HL-60 (cell line): ENCODE measurements at regions not wholly inside any gene's neighbourhood (a gene's known extent, or its start where the extent isn't known, plus 50 kb on each side); places are given as distances from the start of the nearest gene placed in this dataset.

ENCODE experiments used
- DNase-seq, 2 experiments: peaks; one replicate each; pipeline ENCODE4 v3.0.0-alpha.2; 2010 to 2020; ENCODE audit warnings: low read depth in 1 of 2, low spot score in 1 of 2
- H3K27ac ChIP-seq: fragments of 250-450 bp; sonication (Bioruptor Pico); replicated peaks from 2 replicates; pipeline ENCODE4 v1.5.1; 2020; ENCODE audit warnings: mild to moderate bottlenecking, moderate library complexity
- H3K27me3 ChIP-seq: fragments of 250-450 bp; sonication (Bioruptor Pico); 2 replicates; pipeline ENCODE4 v1.5.1; 2021; ENCODE audit warnings: mild to moderate bottlenecking, moderate library complexity; ENCODE audit not compliant: insufficient read depth, poor library complexity, severe bottlenecking
- H3K4me3 ChIP-seq: replicated peaks from 2 replicates; pipeline ENCODE4 v1.5.1; 2011; ENCODE audit warnings: mild to moderate bottlenecking, control low read depth, low read length; ENCODE audit not compliant: insufficient read depth
- CTCF ChIP-seq: IDR thresholded peaks from one replicate; pipeline ENCODE4 v1.5.1; 2011; ENCODE audit warnings: low read length, control low read depth, inconsistent platforms; ENCODE audit not compliant: insufficient read depth
- GABPA ChIP-seq: IDR thresholded peaks from 2 replicates; pipeline ENCODE4 v1.6.1; 2012; ENCODE audit warnings: low read depth
- POLR2AphosphoS5 ChIP-seq: IDR thresholded peaks from 2 replicates; pipeline ENCODE4 v1.6.1; 2012; ENCODE audit warnings: low read depth
- SPI1 ChIP-seq: IDR thresholded peaks from 2 replicates; pipeline ENCODE4 v1.6.1; 2012; ENCODE audit warnings: low read depth, mild to moderate bottlenecking, borderline replicate concordance
- TF ChIP-seq, protein P1 (sequence below): IDR thresholded peaks from 2 replicates; pipeline ENCODE4 v1.6.1; 2012; ENCODE audit warnings: low read depth; ENCODE audit not compliant: insufficient replicate concordance

GRCh38 chr3:177551431-177551836 is 354.2 kb upstream of the TBL1XR1 start:
- Histone ChIP-seq H3K4me3 (no peak overlapping the region), H3K27ac (no peak overlapping the region), H3K27me3 (no peaks in the 10 kb centered on the region)
- DNase-seq, result no peak
- TF ChIP-seq GABPA (no peak), CTCF (no peak)
- TF ChIP-seq, protein P1, sequence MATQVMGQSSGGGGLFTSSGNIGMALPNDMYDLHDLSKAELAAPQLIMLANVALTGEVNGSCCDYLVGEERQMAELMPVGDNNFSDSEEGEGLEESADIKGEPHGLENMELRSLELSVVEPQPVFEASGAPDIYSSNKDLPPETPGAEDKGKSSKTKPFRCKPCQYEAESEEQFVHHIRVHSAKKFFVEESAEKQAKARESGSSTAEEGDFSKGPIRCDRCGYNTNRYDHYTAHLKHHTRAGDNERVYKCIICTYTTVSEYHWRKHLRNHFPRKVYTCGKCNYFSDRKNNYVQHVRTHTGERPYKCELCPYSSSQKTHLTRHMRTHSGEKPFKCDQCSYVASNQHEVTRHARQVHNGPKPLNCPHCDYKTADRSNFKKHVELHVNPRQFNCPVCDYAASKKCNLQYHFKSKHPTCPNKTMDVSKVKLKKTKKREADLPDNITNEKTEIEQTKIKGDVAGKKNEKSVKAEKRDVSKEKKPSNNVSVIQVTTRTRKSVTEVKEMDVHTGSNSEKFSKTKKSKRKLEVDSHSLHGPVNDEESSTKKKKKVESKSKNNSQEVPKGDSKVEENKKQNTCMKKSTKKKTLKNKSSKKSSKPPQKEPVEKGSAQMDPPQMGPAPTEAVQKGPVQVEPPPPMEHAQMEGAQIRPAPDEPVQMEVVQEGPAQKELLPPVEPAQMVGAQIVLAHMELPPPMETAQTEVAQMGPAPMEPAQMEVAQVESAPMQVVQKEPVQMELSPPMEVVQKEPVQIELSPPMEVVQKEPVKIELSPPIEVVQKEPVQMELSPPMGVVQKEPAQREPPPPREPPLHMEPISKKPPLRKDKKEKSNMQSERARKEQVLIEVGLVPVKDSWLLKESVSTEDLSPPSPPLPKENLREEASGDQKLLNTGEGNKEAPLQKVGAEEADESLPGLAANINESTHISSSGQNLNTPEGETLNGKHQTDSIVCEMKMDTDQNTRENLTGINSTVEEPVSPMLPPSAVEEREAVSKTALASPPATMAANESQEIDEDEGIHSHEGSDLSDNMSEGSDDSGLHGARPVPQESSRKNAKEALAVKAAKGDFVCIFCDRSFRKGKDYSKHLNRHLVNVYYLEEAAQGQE, result no peak

- TF ChIP-seq POLR2AphosphoS5, result no peak
- no peak for TF ChIP-seq GABPA
- peak; percentile 40; the same call in 1 of the 2 replicates for TF ChIP-seq SPI1
- H3K27ac ChIP-seq, result no peak overlapping the region
- no peaks in the 10 kb centered on the region for H3K27me3 ChIP-seq
- DNase-seq, result no peak
- no peak overlapping the region for H3K4me3 ChIP-seq
These were observed 354.8 kb upstream of the TBL1XR1 start for GRCh38 chr3:177552051-177552450.

GRCh38 chr3:177553012-177553411 is 355.7 kb upstream of the TBL1XR1 start:
- no peak for DNase-seq
- Histone ChIP-seq H3K27me3 (no peaks in the 10 kb centered on the region), H3K27ac (no peak overlapping the region), H3K4me3 (no peak overlapping the region)
- TF ChIP-seq CTCF (no peak), SPI1 (no peak), GABPA (no peak), POLR2AphosphoS5 (no peak)
- TF ChIP-seq, protein P1, result no peak

GRCh38 chr3:177553579-177553978 is 356.3 kb upstream of the TBL1XR1 start:
- Histone ChIP-seq H3K4me3 (no peak overlapping the region), H3K27me3 (no peaks in the 10 kb centered on the region), H3K27ac (no peak overlapping the region)
- no peak for DNase-seq
- TF ChIP-seq, protein P1, result no peak
- TF ChIP-seq CTCF (no peak), POLR2AphosphoS5 (no peak), SPI1 (no peak), GABPA (no peak)
